ENCODE measurements at regions not wholly inside any gene's neighbourhood (a gene's known extent, or its start where the extent isn't known, plus 50 kb on each side); places are given as distances from the start of the nearest gene placed in this dataset.
"Not testable (repeated sequence)": the region's sequence is repeated elsewhere in the genome, so short reads cannot be mapped to it uniquely, and the experiment has no call there.

- no peak for DNase-seq (ENCODE audit: low spot score)
Measured at GRCh38 chr12:131192951-131193350, 239.2 kb downstream of the ADGRD1 start.

- no peak for DNase-seq (ENCODE audit: low spot score)
Measured at GRCh38 chr12:131194166-131194565, 240.5 kb downstream of the ADGRD1 start.

GRCh38 chr12:131195796-131196195 lies 242.1 kb downstream of the ADGRD1 start:
- DNase-seq (ENCODE audit: low spot score): no peak

- no peak for DNase-seq (ENCODE audit: low spot score)
Measured at GRCh38 chr12:131196220-131196619, 242.5 kb downstream of the ADGRD1 start.

- DNase-seq (ENCODE audit: low spot score): no peak
Measured at GRCh38 chr12:131197490-131197889, 243.8 kb downstream of the ADGRD1 start.

- no peak for DNase-seq (ENCODE audit: low spot score)
Measured at GRCh38 chr12:131199221-131199620, 245.5 kb downstream of the ADGRD1 start.

- DNase-seq (ENCODE audit: low spot score): not testable (repeated sequence)
Measured at GRCh38 chr12:131201912-131202311, 248.2 kb downstream of the ADGRD1 start.

- DNase-seq (ENCODE audit: low spot score): no peak
Measured at GRCh38 chr12:131202592-131203378, 249.1 kb downstream of the ADGRD1 start.

- DNase-seq (ENCODE audit: low spot score): no peak
Measured at GRCh38 chr12:131203666-131204415, 250.1 kb downstream of the ADGRD1 start.

GRCh38 chr12:131204416-131205274 lies 250.9 kb downstream of the ADGRD1 start:
- no peak for DNase-seq (ENCODE audit: low spot score)

GRCh38 chr12:131205275-131205933 lies 251.7 kb downstream of the ADGRD1 start:
- not testable (repeated sequence) for DNase-seq (ENCODE audit: low spot score)

- DNase-seq (ENCODE audit: low spot score): not testable (repeated sequence)
Measured at GRCh38 chr12:131206630-131207299, 253.1 kb downstream of the ADGRD1 start.

GRCh38 chr12:131207300-131207660 lies 253.6 kb downstream of the ADGRD1 start:
- DNase-seq (ENCODE audit: low spot score): not testable (repeated sequence)

GRCh38 chr12:131207841-131208240 lies 254.1 kb downstream of the ADGRD1 start:
- DNase-seq (ENCODE audit: low spot score): not testable (repeated sequence)

- DNase-seq (ENCODE audit: low spot score): no peak
Measured at GRCh38 chr12:131208425-131208824, 254.7 kb downstream of the ADGRD1 start.

- no peak for DNase-seq (ENCODE audit: low spot score)
Measured at GRCh38 chr12:131209082-131210070, 255.7 kb downstream of the ADGRD1 start.

- DNase-seq (ENCODE audit: low spot score): no peak
Measured at GRCh38 chr12:131210506-131211339, 257.0 kb downstream of the ADGRD1 start.

- DNase-seq (ENCODE audit: low spot score): no peak
Measured at GRCh38 chr12:131211340-131211938, 257.7 kb downstream of the ADGRD1 start.
